ENCODE measurements at regions not wholly inside any gene's neighbourhood (a gene's known extent, or its start where the extent isn't known, plus 50 kb on each side); places are given as distances from the start of the nearest gene placed in this dataset.

DNA sequence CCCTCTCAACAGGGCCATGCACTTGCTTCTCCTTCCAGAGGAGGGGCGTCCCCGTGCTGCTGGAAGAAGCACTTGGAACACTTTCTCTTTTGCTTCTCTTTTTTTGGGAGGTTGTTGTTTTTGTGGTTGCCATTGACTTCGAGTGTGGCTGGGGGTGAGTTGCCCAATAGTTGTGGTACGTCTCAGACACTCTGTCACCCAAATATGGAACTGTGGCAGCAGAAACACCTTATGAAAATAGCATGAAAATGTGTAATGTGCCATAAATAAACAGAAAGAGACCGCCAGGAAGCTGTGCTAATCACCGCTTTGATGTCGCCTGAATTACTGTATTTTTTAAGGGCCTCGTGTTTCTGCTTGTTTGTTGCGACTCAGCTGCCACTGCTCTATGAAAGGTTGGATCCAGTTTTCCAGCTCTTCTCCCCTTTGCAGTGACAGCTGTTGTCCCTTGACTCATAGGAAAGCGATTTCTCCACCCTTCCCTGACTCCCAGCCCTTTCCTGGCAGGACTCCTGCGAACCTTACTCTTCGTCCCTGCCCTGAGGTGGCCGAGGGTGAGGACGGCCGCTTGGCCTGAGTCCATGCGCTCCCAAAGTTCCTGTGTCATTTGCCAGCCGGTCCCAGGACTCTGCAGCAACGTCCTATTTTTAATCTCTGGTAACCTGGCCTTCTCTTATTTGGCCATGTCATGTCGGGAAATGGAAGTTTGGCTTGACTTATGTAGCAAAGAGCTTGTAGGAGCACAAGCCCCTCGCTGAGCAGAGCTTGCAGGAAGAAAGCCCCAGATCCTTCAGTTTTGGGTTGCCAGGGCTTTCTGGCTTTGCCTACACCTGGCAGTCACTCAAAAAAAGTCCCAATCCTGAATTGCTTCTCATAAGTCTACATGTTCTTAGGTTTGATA is 694.6 kb downstream of the QKI start:
- TF ChIP-seq POLR2A (IDR thresholded peaks at IDR 0.05) (no peak), EP300 (IDR thresholded peaks at IDR 0.05) (no peak)
